Hepatocyte (in vitro differentiated cells): ENCODE measurements at regions not wholly inside any gene's neighbourhood (a gene's known extent, or its start where the extent isn't known, plus 50 kb on each side); places are given as distances from the start of the nearest gene placed in this dataset.

ENCODE experiments used
- DNase-seq: peaks from one replicate; pipeline ENCODE4 v3.0.0-alpha.2; 2016; ENCODE audit warnings: low spot score
- H2AFZ ChIP-seq: fragments of 200-600 bp; sonication (generic); 2 replicates; pipeline ENCODE4 v1.6.0; 2016; ENCODE audit warnings: antibody characterized with exemption, mild to moderate bottlenecking
- H3K27ac ChIP-seq: fragments of 200-600 bp; sonication (generic); 2 replicates; pipeline ENCODE4 v1.5.1; 2016; ENCODE audit warnings: mild to moderate bottlenecking
- H3K27me3 ChIP-seq: fragments of 200-600 bp; sonication (generic); 2 replicates; pipeline ENCODE4 v1.6.1; 2016
- H3K36me3 ChIP-seq: fragments of 200-600 bp; sonication (generic); replicated peaks from 2 replicates; pipeline ENCODE4 v1.5.1; 2016; ENCODE audit warnings: low read depth; ENCODE audit not compliant: insufficient read depth
- H3K4me1 ChIP-seq: fragments of 200-600 bp; sonication (generic); 2 replicates; pipeline ENCODE4 v1.5.1; 2016; ENCODE audit warnings: mild to moderate bottlenecking, moderate library complexity; ENCODE audit not compliant: insufficient read depth
- H3K4me2 ChIP-seq: fragments of 200-600 bp; sonication (generic); 2 replicates; pipeline ENCODE4 v1.6.0; 2016
- H3K4me3 ChIP-seq: fragments of 200-600 bp; sonication (generic); 2 replicates; pipeline ENCODE4 v1.5.1; 2016; ENCODE audit warnings: mild to moderate bottlenecking
- H3K79me2 ChIP-seq: fragments of 200-600 bp; sonication (generic); 2 replicates; pipeline ENCODE4 v1.6.0; 2017; ENCODE audit warnings: mild to moderate bottlenecking
- H3K9me2 ChIP-seq: fragments of 200-600 bp; sonication (generic); replicated peaks from 2 replicates; pipeline ENCODE4 v1.6.0; 2017; ENCODE audit warnings: mild to moderate bottlenecking; ENCODE audit not compliant: insufficient read depth
- H3K9me3 ChIP-seq: fragments of 200-600 bp; sonication (generic); 2 replicates; pipeline ENCODE4 v1.5.1; 2016; ENCODE audit warnings: low read depth, mild to moderate bottlenecking
- H4K20me1 ChIP-seq: fragments of 200-600 bp; sonication (generic); 2 replicates; pipeline ENCODE4 v1.6.0; 2016; ENCODE audit warnings: mild to moderate bottlenecking; ENCODE audit not compliant: insufficient read depth, poor library complexity, severe bottlenecking
- EZH2 ChIP-seq: fragments of 200-600 bp; sonication (generic); IDR thresholded peaks from 2 replicates; pipeline ENCODE4 v1.6.1; 2016; ENCODE audit warnings: antibody characterized with exemption, mild to moderate bottlenecking, borderline replicate concordance
- EZH2phosphoT487 ChIP-seq: fragments of 200-600 bp; sonication (generic); IDR thresholded peaks from one replicate; pipeline ENCODE4 v1.6.1; 2018; ENCODE audit warnings: antibody characterized with exemption, mild to moderate bottlenecking, low read depth, moderate library complexity; ENCODE audit not compliant: unreplicated experiment, severe bottlenecking
- WGBS: methylation state at CpG from one replicate; pipeline ENCODE4 v1.1.6; 2016; ENCODE audit warnings: low lambda C conversion rate; ENCODE audit errors: missing lambda C conversion rate; 5-methylcytosine and 5-hydroxymethylcytosine counted together
- TF ChIP-seq, protein P1 (sequence below): fragments of 200-600 bp; sonication (generic); IDR thresholded peaks from 2 replicates; pipeline ENCODE4 v1.5.1; 2016; ENCODE audit warnings: antibody characterized with exemption, mild to moderate bottlenecking; ENCODE audit not compliant: poor library complexity

DNA sequence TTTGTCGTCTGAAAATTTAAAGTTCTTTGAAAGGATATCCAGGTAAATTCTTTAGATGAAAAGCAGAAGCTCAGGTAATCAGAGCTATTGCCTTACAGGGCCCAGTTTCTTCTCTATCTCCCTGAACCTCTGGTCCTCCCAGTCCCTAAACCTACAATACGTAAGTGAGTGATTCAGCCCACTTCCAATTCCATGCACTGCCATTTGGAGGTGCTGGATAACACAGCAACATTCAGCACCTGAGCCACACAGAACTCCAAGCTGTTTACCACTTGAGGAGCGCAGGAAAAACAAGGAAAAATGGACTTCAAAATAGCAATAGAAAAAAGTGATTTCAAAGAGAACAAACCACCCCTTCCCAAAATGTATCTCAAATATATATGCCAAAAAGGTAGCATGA is 105.0 kb upstream of the DNAJC10 start:
- H3K27me3 ChIP-seq = no peaks in the 10 kb centered on the region
- no peak overlapping the region for H2AFZ ChIP-seq
- DNase-seq = no peak
- H3K27ac ChIP-seq = no peak overlapping the region
- H3K36me3 ChIP-seq = no peaks in the 10 kb centered on the region
- TF ChIP-seq EZH2 (no peak), EZH2phosphoT487 (no peak)
- TF ChIP-seq, protein P1, sequence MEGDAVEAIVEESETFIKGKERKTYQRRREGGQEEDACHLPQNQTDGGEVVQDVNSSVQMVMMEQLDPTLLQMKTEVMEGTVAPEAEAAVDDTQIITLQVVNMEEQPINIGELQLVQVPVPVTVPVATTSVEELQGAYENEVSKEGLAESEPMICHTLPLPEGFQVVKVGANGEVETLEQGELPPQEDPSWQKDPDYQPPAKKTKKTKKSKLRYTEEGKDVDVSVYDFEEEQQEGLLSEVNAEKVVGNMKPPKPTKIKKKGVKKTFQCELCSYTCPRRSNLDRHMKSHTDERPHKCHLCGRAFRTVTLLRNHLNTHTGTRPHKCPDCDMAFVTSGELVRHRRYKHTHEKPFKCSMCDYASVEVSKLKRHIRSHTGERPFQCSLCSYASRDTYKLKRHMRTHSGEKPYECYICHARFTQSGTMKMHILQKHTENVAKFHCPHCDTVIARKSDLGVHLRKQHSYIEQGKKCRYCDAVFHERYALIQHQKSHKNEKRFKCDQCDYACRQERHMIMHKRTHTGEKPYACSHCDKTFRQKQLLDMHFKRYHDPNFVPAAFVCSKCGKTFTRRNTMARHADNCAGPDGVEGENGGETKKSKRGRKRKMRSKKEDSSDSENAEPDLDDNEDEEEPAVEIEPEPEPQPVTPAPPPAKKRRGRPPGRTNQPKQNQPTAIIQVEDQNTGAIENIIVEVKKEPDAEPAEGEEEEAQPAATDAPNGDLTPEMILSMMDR = no peak
- no peak overlapping the region for H3K4me2 ChIP-seq
- no peaks in the 10 kb centered on the region for H4K20me1 ChIP-seq
- WGBS = 88% methylated on average over 3 of the region's 3 CpGs
- H3K4me3 ChIP-seq = no peak overlapping the region
- no peaks in the 10 kb centered on the region for H3K4me1 ChIP-seq
- no peaks in the 10 kb centered on the region for H3K79me2 ChIP-seq
- no peaks in the 10 kb centered on the region for H3K9me2 ChIP-seq
- H3K9me3 ChIP-seq = no peaks in the 10 kb centered on the region

DNA sequence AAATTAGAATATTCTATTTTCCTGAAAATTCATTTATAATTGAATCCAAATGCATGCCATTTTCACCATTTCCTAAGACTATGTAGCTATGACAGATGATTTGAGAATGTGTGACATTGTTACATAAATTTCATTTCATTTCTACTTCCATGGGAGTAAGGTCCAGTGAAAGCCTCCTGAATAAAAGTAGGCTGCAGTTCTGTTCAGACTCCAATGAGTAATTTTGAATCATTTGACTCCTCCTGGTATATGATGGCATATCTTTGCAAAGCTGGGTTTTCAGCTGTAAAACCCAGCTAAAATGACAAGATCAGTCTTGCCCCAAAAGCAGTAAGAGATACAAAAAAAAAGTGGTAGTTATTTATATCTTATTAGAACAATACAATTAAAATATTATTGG is 101.0 kb upstream of the DNAJC10 start:
- Histone ChIP-seq H4K20me1 (no peaks in the 10 kb centered on the region), H3K27me3 (no peaks in the 10 kb centered on the region), H3K4me1 (peaks cover 12% of the 10 kb centered on the region), H3K27ac (no peak overlapping the region), H3K79me2 (no peaks in the 10 kb centered on the region), H3K4me3 (no peak overlapping the region), H3K9me2 (no peaks in the 10 kb centered on the region), H2AFZ (no peak overlapping the region), H3K9me3 (no peaks in the 10 kb centered on the region), H3K36me3 (no peaks in the 10 kb centered on the region), H3K4me2 (no peak overlapping the region)
- TF ChIP-seq EZH2phosphoT487 (no peak), EZH2 (no peak)
- TF ChIP-seq, protein P1 = no peak
- no peak for DNase-seq

DNA sequence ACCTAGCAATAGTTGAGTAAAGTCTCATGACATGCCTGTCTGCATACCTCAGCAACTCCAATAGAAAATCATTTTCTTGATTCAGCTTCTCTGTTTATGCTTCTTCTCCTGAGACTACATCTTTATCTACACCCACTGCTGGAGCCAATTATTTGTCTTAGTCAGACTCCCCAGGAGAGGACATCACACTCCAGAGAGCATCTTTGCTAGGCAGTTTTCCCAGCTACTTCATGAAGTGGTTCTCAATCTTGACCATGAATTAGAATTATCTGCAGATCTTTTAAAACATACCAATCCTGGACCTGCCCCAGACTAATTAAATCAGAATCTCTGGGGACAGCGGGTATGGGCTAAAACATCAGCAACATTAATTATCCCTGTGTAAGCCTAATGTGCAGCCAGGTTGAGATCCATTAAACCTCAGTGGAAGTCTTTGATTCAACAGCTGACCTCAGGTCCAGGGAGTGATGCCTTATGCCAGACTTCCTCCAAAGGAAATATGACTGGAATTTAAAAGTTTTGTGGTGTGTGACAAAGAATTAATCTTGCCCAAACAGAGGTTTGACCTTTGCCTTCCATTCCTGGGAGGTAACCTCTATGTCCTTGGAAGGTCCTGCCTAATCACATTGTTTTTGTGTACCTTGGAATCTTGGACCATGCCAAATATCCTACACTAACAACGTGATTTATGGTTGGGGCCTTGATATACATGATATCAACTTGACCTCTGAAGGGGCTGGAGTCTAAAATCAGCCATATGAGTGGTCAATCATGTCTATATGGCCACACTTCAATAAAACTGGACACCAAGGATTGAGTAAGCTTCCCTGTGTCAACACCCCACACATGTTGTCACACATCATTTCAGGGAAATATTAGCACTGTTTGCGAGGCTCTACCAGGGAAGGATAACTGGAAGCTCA is 99.3 kb upstream of the DNAJC10 start:
- no peaks in the 10 kb centered on the region for H3K9me2 ChIP-seq
- TF ChIP-seq EZH2 (no peak), EZH2phosphoT487 (no peak)
- TF ChIP-seq, protein P1 = no peak
- DNase-seq = no peak
- no peak overlapping the region for H3K4me2 ChIP-seq
- no peaks in the 10 kb centered on the region for H4K20me1 ChIP-seq
- WGBS = 66% methylated on average over 3 of the region's 3 CpGs
- H3K79me2 ChIP-seq = no peaks in the 10 kb centered on the region
- H3K36me3 ChIP-seq = no peaks in the 10 kb centered on the region
- H3K27me3 ChIP-seq = no peaks in the 10 kb centered on the region
- H2AFZ ChIP-seq = no peak overlapping the region
- no peak overlapping the region for H3K27ac ChIP-seq
- peaks cover 12% of the 10 kb centered on the region for H3K4me1 ChIP-seq
- H3K9me3 ChIP-seq = no peaks in the 10 kb centered on the region
- no peak overlapping the region for H3K4me3 ChIP-seq
